ENCODE measurements at regions not wholly inside any gene's neighbourhood (a gene's known extent, or its start where the extent isn't known, plus 50 kb on each side); places are given as distances from the start of the nearest gene placed in this dataset.

GRCh38 chr7:3196629-3197400 is 104.2 kb upstream of the SDK1 start:
- no peak for DNase-seq

GRCh38 chr7:3197567-3198213 is 103.4 kb upstream of the SDK1 start:
- DNase-seq = no peak

GRCh38 chr7:3198316-3198715 is 102.7 kb upstream of the SDK1 start:
- no peak for DNase-seq

- DNase-seq = peak; percentile 9
Observed at GRCh38 chr7:3200504-3200903, 100.5 kb upstream of the SDK1 start.

GRCh38 chr7:3201306-3201705 is 99.7 kb upstream of the SDK1 start:
- DNase-seq = no peak

- DNase-seq = no peak
Observed at GRCh38 chr7:3201937-3202710, 98.9 kb upstream of the SDK1 start.

- no peak for DNase-seq
Observed at GRCh38 chr7:3204526-3204925, 96.5 kb upstream of the SDK1 start.

- DNase-seq = no peak
Observed at GRCh38 chr7:3206101-3206500, 95.0 kb upstream of the SDK1 start.

- no peak for DNase-seq
Observed at GRCh38 chr7:3206771-3207191, 94.3 kb upstream of the SDK1 start.

- DNase-seq = no peak
Observed at GRCh38 chr7:3207387-3207902, 93.6 kb upstream of the SDK1 start.

- DNase-seq = no peak
Observed at GRCh38 chr7:3210531-3210930, 90.5 kb upstream of the SDK1 start.

GRCh38 chr7:3214090-3214413 is 87.0 kb upstream of the SDK1 start:
- no peak for DNase-seq

GRCh38 chr7:3215624-3216585 is 85.1 kb upstream of the SDK1 start:
- no peak for DNase-seq

- DNase-seq = no peak
Observed at GRCh38 chr7:3217166-3217565, 83.9 kb upstream of the SDK1 start.

- DNase-seq = no peak
Observed at GRCh38 chr7:3218411-3219225, 82.4 kb upstream of the SDK1 start.

- DNase-seq = no peak
Observed at GRCh38 chr7:3229904-3230470, 71.1 kb upstream of the SDK1 start.

GRCh38 chr7:3230908-3231307 is 70.1 kb upstream of the SDK1 start:
- no peak for DNase-seq

- DNase-seq = no peak
Observed at GRCh38 chr7:3232228-3232627, 68.8 kb upstream of the SDK1 start.

- no peak for DNase-seq
Observed at GRCh38 chr7:3233301-3233700, 67.8 kb upstream of the SDK1 start.

GRCh38 chr7:3234051-3234450 is 67.0 kb upstream of the SDK1 start:
- no peak for DNase-seq

- no peak for DNase-seq
Observed at GRCh38 chr7:3234851-3235250, 66.2 kb upstream of the SDK1 start.
